NCI-H748 (cell line): ENCODE measurements at regions not wholly inside any gene's neighbourhood (a gene's known extent, or its start where the extent isn't known, plus 50 kb on each side); places are given as distances from the start of the nearest gene placed in this dataset.
"Not testable (repeated sequence)": the region's sequence is repeated elsewhere in the genome, so short reads cannot be mapped to it uniquely, and the experiment has no call there.

ENCODE experiments used
- DNase-seq: peaks from one replicate; lab custom pipeline; 2025; ENCODE audit not compliant: unreplicated experiment; lab: John Stamatoyannopoulos, UW

GRCh38 chr1:60864722-60865121 is 217.6 kb upstream of the NFIA start:
- no peak for DNase-seq

GRCh38 chr1:60863131-60863530 is 219.2 kb upstream of the NFIA start:
- DNase-seq = no peak

GRCh38 chr1:60861961-60862567 is 220.3 kb upstream of the NFIA start:
- no peak for DNase-seq

- DNase-seq = no peak
Measured at GRCh38 chr1:60859111-60859510, 223.2 kb upstream of the NFIA start.

GRCh38 chr1:60857851-60858250 is 224.5 kb upstream of the NFIA start:
- DNase-seq = peak; percentile 36

- DNase-seq = no peak
Measured at GRCh38 chr1:60850084-60850483, 232.3 kb upstream of the NFIA start.

- no peak for DNase-seq
Measured at GRCh38 chr1:60849401-60849800, 233.0 kb upstream of the NFIA start.

- peak; percentile 52 for DNase-seq
Measured at GRCh38 chr1:60848583-60849188, 233.7 kb upstream of the NFIA start.

- no peak for DNase-seq
Measured at GRCh38 chr1:60847855-60848582, 234.3 kb upstream of the NFIA start.

- DNase-seq = no peak
Measured at GRCh38 chr1:60847391-60847790, 235.0 kb upstream of the NFIA start.

- not testable (repeated sequence) for DNase-seq
Measured at GRCh38 chr1:60845659-60846058, 236.7 kb upstream of the NFIA start.

- DNase-seq = no peak
Measured at GRCh38 chr1:60842304-60842703, 240.1 kb upstream of the NFIA start.

GRCh38 chr1:60841116-60842046 is 241.0 kb upstream of the NFIA start:
- DNase-seq = no peak

- not testable (repeated sequence) for DNase-seq
Measured at GRCh38 chr1:60840476-60840875, 241.9 kb upstream of the NFIA start.

- DNase-seq = peak; percentile 46
Measured at GRCh38 chr1:60835649-60836048, 246.7 kb upstream of the NFIA start.

- no peak for DNase-seq
Measured at GRCh38 chr1:60833173-60833572, 249.2 kb upstream of the NFIA start.

GRCh38 chr1:60832367-60832766 is 250.0 kb upstream of the NFIA start:
- no peak for DNase-seq

GRCh38 chr1:60831780-60832179 is 250.6 kb upstream of the NFIA start:
- DNase-seq = no peak

GRCh38 chr1:60828944-60829343 is 253.4 kb upstream of the NFIA start:
- no peak for DNase-seq

GRCh38 chr1:60826320-60827094 is 255.9 kb upstream of the NFIA start:
- DNase-seq = no peak

GRCh38 chr1:60825593-60825992 is 256.8 kb upstream of the NFIA start:
- peak; percentile 87 for DNase-seq
